HepG2 (cell line): ENCODE measurements at regions not wholly inside any gene's neighbourhood (a gene's known extent, or its start where the extent isn't known, plus 50 kb on each side); places are given as distances from the start of the nearest gene placed in this dataset.

ENCODE experiments used
- CAMTA2 ChIP-seq: sonication (generic); formaldehyde crosslinking; IDR thresholded peaks from 2 replicates; pipeline ENCODE4 v1.4.0; 2020; ENCODE audit warnings: mild to moderate bottlenecking, missing genetic modification reagents, borderline replicate concordance
- CTCF ChIP-seq: sonication (generic); formaldehyde crosslinking; IDR thresholded peaks from 2 replicates; pipeline ENCODE4 v1.5.0; 2020; ENCODE audit warnings: mild to moderate bottlenecking, missing genetic modification reagents, moderate library complexity
- EZH2 ChIP-seq: conservative IDR thresholded peaks from 2 replicates; pipeline ENCODE4 v1.6.1; 2012; ENCODE audit warnings: mild to moderate bottlenecking, low read depth, low read length, moderate library complexity
- GLMP ChIP-seq: sonication (generic); formaldehyde crosslinking; IDR thresholded peaks from 2 replicates; pipeline ENCODE4 v1.9.0; 2021; ENCODE audit warnings: missing genetic modification reagents, mild to moderate bottlenecking, borderline replicate concordance
- MLLT10 ChIP-seq: sonication (generic); formaldehyde crosslinking; IDR thresholded peaks from 2 replicates; pipeline ENCODE4 v1.4.0; 2020; ENCODE audit warnings: missing genetic modification reagents
- NFIC ChIP-seq: IDR thresholded peaks from 2 replicates; pipeline ENCODE4 v1.6.1; 2012; ENCODE audit warnings: mild to moderate bottlenecking, low read length, inconsistent platforms
- POLR2AphosphoS5 ChIP-seq: IDR thresholded peaks from 2 replicates; pipeline ENCODE4 v1.6.1; 2012; ENCODE audit warnings: low read depth, low read length
- SAFB2 ChIP-seq: sonication (generic); formaldehyde crosslinking; IDR thresholded peaks from 2 replicates; pipeline ENCODE4 v1.5.1; 2020; ENCODE audit warnings: missing genetic modification reagents, low read depth, mild to moderate bottlenecking, borderline replicate concordance
- TRAFD1 ChIP-seq: sonication (generic); formaldehyde crosslinking; IDR thresholded peaks from 2 replicates; pipeline ENCODE4 v1.5.1; 2020; ENCODE audit warnings: missing genetic modification reagents, mild to moderate bottlenecking, borderline replicate concordance
- YY1 ChIP-seq: IDR thresholded peaks from 2 replicates; pipeline ENCODE4 v1.6.1; 2011; ENCODE audit warnings: low read length, low read depth, moderate library complexity, mild to moderate bottlenecking; ENCODE audit not compliant: insufficient read depth, insufficient replicate concordance
- ZBTB33 ChIP-seq: sonication (generic); formaldehyde crosslinking; IDR thresholded peaks from 2 replicates; pipeline ENCODE4 v1.4.0; 2020; ENCODE audit warnings: missing genetic modification reagents
- ZNF367 ChIP-seq: sonication (generic); formaldehyde crosslinking; IDR thresholded peaks from 2 replicates; pipeline ENCODE4 v1.4.0; 2020; ENCODE audit warnings: missing genetic modification reagents, borderline replicate concordance
- ZNF775 ChIP-seq: sonication (generic); formaldehyde crosslinking; IDR thresholded peaks from 2 replicates; pipeline ENCODE4 v1.4.0; 2020; ENCODE audit warnings: missing genetic modification reagents, mild to moderate bottlenecking, moderate library complexity, borderline replicate concordance

GRCh38 chr2:55771612-55772011 is 78.0 kb upstream of the PNPT1 start:
- TF ChIP-seq MLLT10 (CRISPR knock-in tag) = no peak
- no peak for TF ChIP-seq TRAFD1 (CRISPR knock-in tag)
- no peak for TF ChIP-seq YY1
- TF ChIP-seq ZNF367 (CRISPR knock-in tag) = no peak
- no peak for TF ChIP-seq ZNF775 (CRISPR knock-in tag)
- no peak for TF ChIP-seq NFIC
- peak; percentile 40 for TF ChIP-seq CTCF
- no peak for TF ChIP-seq CAMTA2
- no peak for TF ChIP-seq SAFB2 (CRISPR knock-in tag)
- no peak for TF ChIP-seq EZH2
- no peak for TF ChIP-seq POLR2AphosphoS5
- TF ChIP-seq ZBTB33 = no peak
- TF ChIP-seq GLMP = no peak
